ENCODE measurements at regions not wholly inside any gene's neighbourhood (a gene's known extent, or its start where the extent isn't known, plus 50 kb on each side); places are given as distances from the start of the nearest gene placed in this dataset.

- Histone ChIP-seq H3K4me3 (ENCODE audit: insufficient read depth, low read depth, low read length) (no peak overlapping the region), H2BK20ac (ENCODE audit: low read depth, low read length) (no peak overlapping the region), H4K8ac (ENCODE audit: low read depth in 2 of 2, low read length in 2 of 2) (no peak overlapping the region), H3K9ac (ENCODE audit: low read depth, low read length) (no peak overlapping the region), H2BK15ac (ENCODE audit: low read depth, low read length) (no peak overlapping the region), H2AFZ (replicated peaks; ENCODE audit: low read length, poor library complexity) (no peak overlapping the region), H2BK5ac (ENCODE audit: low read depth, low read length, poor library complexity, severe bottlenecking) (no peak overlapping the region), H3K56ac (ENCODE audit: extremely low read depth, insufficient read depth, low read length) (no peak overlapping the region), H4K5ac (ENCODE audit: low read depth, low read length) (no peak overlapping the region), H3K9me3 (ENCODE audit: control insufficient read depth, insufficient read depth, low read length) (peaks cover 2% of the 10 kb centered on the region; the same call in 1 of the 2 replicates), H4K20me1 (ENCODE audit: insufficient read depth, low read length) (no peaks in the 10 kb centered on the region), H3K79me1 (ENCODE audit: low read depth in 1 of 2, low read length in 2 of 2) (no peaks in the 10 kb centered on the region), H2AK9ac (replicated peaks; ENCODE audit: low read depth, low read length, poor library complexity) (no peak overlapping the region), H3K14ac (replicated peaks; ENCODE audit: low read depth, low read length) (no peak overlapping the region), H4K91ac (ENCODE audit: insufficient read depth, low read depth, low read length) (no peak overlapping the region), H3K18ac (ENCODE audit: low read depth, low read length) (no peak overlapping the region), H3K4ac (ENCODE audit: low read depth, low read length) (no peak overlapping the region), H2AK5ac (ENCODE audit: low read depth, low read length) (no peak overlapping the region), H3K9me1 (ENCODE audit: insufficient read depth, low read length) (no peaks in the 10 kb centered on the region), H3K27ac (ENCODE audit: insufficient read depth, low read length) (no peak overlapping the region), H2BK120ac (ENCODE audit: low read depth, low read length) (no peak overlapping the region), H3K23ac (ENCODE audit: low read depth, low read length) (no peak overlapping the region), H3K4me2 (ENCODE audit: low read depth, low read length) (no peak overlapping the region), H3K4me1 (ENCODE audit: control insufficient read depth, insufficient read depth, low read length) (no peaks in the 10 kb centered on the region), H3K36me3 (ENCODE audit: control insufficient read depth, insufficient read depth, low read length) (no peaks in the 10 kb centered on the region), H3K27me3 (ENCODE audit: control insufficient read depth, insufficient read depth, low read length) (no peaks in the 10 kb centered on the region)
- in situ Hi-C loops (cut with MboI; ENCODE audit: low sequenced_read_pairs) = no loop called here
- intact Hi-C loops (cut with micrococcal nuclease) = no loop called here
- no TSS peak for BruUV-seq (replicated peaks)
- no peak for TF ChIP-seq RFX5 (IDR thresholded peaks at IDR 0.05; ENCODE audit: low read depth, low read length)
- no peak for TF ChIP-seq ELK1 (IDR thresholded peaks at IDR 0.05; ENCODE audit: borderline replicate concordance, low read depth, low read length)
- TF ChIP-seq MAZ (IDR thresholded peaks at IDR 0.05; ENCODE audit: borderline replicate concordance, low read depth, low read length) = no peak
- TF ChIP-seq RAD21 (IDR thresholded peaks at IDR 0.05; ENCODE audit: low read length) = no peak
- no peak for TF ChIP-seq POLR2A (IDR thresholded peaks at IDR 0.05; ENCODE audit: low read depth, low read length)
- TF ChIP-seq RCOR1 (IDR thresholded peaks at IDR 0.05; ENCODE audit: insufficient replicate concordance, low read length) = no peak
- no peak for TF ChIP-seq NFE2L2 (IDR thresholded peaks at IDR 0.05; ENCODE audit: low read depth, low read length)
- TF ChIP-seq USF2 (IDR thresholded peaks at IDR 0.05; ENCODE audit: low read depth, low read length) = no peak
- no peak for TF ChIP-seq SMC3 (IDR thresholded peaks at IDR 0.05; ENCODE audit: low read depth, low read length)
- TF ChIP-seq CHD1 (IDR thresholded peaks at IDR 0.05; ENCODE audit: low read depth, low read length) = no peak
- TF ChIP-seq BHLHE40 (IDR thresholded peaks at IDR 0.05; ENCODE audit: low read depth, low read length) = no peak
- no peak for TF ChIP-seq MAFK (IDR thresholded peaks at IDR 0.05; ENCODE audit: low read depth, low read length)
- no peak for TF ChIP-seq CEBPB (IDR thresholded peaks at IDR 0.05; ENCODE audit: low read depth, low read length)
- TF ChIP-seq CTCF (conservative IDR thresholded peaks at IDR 0.05; ENCODE audit: low read depth, low read length) = no peak
- TF ChIP-seq FOS (IDR thresholded peaks at IDR 0.05; ENCODE audit: low read depth, low read length) = no peak
- TF ChIP-seq MXI1 (IDR thresholded peaks at IDR 0.05; ENCODE audit: borderline replicate concordance, low read depth, low read length) = no peak
- CTCF ChIA-PET = no interaction called here
- POLR2A ChIA-PET (ENCODE audit: unreplicated experiment) = no interaction called here
- ATAC-seq (ENCODE audit: low read depth) (no peak), DNase-seq (no peak)
- dilution Hi-C loops (cut with HindIII; ENCODE audit: low sequenced_read_pairs, unreplicated experiment) = no loop called here
Measured at GRCh38 chr4:180485407-180485806, 1757.8 kb upstream of the TENM3 start.

All from IMR-90 (cell line).